ENCODE measurements at regions not wholly inside any gene's neighbourhood (a gene's known extent, or its start where the extent isn't known, plus 50 kb on each side); places are given as distances from the start of the nearest gene placed in this dataset.

GRCh38 chr2:41405441-41405840 is 642.4 kb upstream of the PKDCC start:
- no peak for DNase-seq (ENCODE audit: low read depth)

- DNase-seq (ENCODE audit: low read depth), result no peak
Measured at GRCh38 chr2:41409328-41409727, 638.5 kb upstream of the PKDCC start.

- DNase-seq (ENCODE audit: low read depth), result no peak
Measured at GRCh38 chr2:41410011-41410410, 637.8 kb upstream of the PKDCC start.

DNA sequence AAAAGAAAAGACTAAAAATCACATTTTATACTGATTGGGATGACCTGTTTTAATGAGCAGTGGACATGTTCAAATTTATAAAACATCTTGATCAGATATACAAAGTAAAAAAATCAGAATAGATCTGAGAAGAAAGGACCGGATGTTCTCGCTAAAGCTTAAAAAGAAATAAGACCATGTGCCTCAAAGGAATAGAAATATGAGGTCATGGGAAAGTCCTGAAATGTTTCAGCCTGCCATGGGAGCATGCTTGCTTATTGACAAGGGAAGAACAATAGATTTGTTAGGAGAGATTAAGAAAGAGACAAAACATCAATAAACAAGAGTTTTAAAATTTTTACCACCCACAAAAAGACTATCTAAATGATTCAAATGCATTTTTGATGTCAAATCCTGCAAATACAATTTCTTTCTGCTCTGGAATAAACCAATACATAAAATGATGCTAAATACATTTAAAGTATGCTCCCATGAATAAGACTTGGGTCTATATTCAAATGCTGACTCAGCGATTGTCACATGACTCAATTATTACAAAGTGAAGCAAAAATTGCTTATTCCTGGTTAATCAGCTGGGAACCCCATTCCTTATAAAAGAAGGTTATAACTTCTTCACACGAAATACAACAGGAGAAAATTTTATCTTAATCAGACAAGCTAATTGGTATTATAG is 633.9 kb upstream of the PKDCC start:
- no peak for DNase-seq (ENCODE audit: low read depth)

DNA sequence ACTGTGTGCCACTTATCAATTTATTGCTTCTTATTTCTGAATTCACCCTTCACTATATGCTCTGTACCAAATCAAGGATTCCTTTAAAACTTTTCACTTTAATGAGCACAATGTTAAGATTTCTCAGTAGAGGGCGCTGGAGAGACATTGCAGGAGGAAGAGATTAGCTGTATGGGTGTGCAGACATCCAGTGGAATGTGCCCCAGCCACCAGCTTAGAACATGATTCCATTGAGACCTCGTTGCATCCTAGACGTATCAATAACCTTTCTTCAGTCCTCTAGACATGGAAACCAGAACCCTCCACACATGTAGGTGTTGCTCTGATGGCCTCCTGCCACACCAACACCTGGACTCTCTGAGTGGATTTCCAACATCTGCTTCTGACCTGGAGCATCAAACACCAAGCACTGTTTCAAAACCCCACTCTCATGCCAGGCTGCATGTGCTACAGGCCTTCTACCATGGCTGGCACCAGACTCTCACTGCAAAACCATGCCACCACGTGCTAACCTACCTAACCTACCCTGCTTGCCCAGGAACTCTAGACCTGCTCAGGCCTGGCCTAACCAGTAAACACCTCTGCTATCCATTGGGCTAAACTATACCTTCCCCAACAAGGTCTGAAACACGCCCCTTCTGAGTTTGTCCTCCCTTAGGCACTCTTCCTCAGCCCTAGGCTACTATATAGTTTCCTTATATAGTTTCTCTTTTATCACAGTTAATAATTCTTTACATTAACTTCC is 633.2 kb upstream of the PKDCC start:
- DNase-seq (ENCODE audit: low read depth), result no peak

DNA sequence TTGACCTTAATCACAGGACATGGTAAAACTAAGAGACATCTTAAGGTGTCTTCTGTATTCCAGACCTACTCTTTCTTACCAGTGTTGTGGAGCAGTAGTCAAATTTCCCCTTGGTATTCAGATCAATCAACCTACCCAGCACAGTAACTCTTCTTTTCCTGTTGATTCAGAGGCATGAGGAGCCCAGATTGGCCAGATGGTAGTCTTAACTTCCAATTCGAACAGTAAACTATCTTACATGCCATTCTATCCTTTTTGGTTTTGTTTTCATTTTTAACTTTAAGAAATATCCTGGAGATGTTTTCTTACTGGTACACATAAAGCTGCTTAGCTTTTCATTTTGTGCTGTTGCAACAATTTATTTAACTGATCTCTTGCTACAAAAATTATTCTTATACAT is 630.3 kb upstream of the PKDCC start:
- DNase-seq (ENCODE audit: low read depth), result no peak

GRCh38 chr2:41420219-41420618 is 627.6 kb upstream of the PKDCC start:
- DNase-seq (ENCODE audit: low read depth), result no peak

GRCh38 chr2:41420872-41421271 is 626.9 kb upstream of the PKDCC start:
- no peak for DNase-seq (ENCODE audit: low read depth)

GRCh38 chr2:41431756-41432155 is 616.1 kb upstream of the PKDCC start:
- no peak for DNase-seq (ENCODE audit: low read depth)

- DNase-seq (ENCODE audit: low read depth), result no peak
Measured at GRCh38 chr2:41432459-41432858, 615.4 kb upstream of the PKDCC start.

- DNase-seq (ENCODE audit: low read depth), result no peak
Measured at GRCh38 chr2:41434991-41435390, 612.8 kb upstream of the PKDCC start.

GRCh38 chr2:41441958-41442357 is 605.9 kb upstream of the PKDCC start:
- no peak for DNase-seq (ENCODE audit: low read depth)

- DNase-seq (ENCODE audit: low read depth), result no peak
Measured at GRCh38 chr2:41445865-41446264, 602.0 kb upstream of the PKDCC start.

DNA sequence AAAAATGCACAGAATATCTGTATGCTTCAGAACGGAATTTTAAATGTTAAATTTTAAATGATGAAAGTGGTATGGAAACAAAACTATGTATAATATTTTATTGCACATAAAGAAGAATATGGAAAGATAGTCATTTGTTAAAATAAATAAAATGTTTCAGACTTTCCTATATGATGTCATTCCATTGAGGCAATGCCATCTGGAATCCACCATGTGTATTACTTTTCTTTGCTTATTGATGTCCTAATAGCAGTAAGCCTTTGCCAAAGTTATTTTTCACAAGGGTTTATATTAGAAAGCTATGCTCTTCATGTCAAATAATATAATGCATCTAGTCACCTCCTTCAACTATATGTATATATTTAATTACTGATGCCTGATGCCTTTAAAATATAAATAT is 601.6 kb upstream of the PKDCC start:
- DNase-seq (ENCODE audit: low read depth), result no peak

- no peak for DNase-seq (ENCODE audit: low read depth)
Measured at GRCh38 chr2:41448221-41448620, 599.6 kb upstream of the PKDCC start.

DNA sequence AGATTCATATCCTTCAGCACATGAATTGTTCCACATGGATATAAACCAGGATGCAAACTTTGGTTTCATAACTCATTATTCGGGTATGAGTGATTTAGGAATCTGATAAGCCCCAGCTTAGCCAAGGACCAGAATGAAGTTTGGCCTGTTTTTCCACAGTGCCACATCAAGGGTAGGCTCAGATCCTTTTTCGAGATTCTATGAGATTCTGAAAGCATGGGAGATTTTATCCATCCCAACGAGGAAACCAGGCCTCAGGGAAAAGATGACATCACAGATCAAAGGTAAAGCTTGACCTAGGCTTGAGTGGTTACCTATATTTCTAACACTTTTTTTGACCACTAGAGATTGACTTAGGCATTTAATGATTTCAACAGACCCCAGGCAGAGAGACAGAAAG is 590.8 kb upstream of the PKDCC start:
- no peak for DNase-seq (ENCODE audit: low read depth)

GRCh38 chr2:41460661-41461060 is 587.2 kb upstream of the PKDCC start:
- DNase-seq (ENCODE audit: low read depth), result no peak

GRCh38 chr2:41464395-41464794 is 583.4 kb upstream of the PKDCC start:
- no peak for DNase-seq (ENCODE audit: low read depth)

- no peak for DNase-seq (ENCODE audit: low read depth)
Measured at GRCh38 chr2:41475959-41476358, 571.9 kb upstream of the PKDCC start.

DNA sequence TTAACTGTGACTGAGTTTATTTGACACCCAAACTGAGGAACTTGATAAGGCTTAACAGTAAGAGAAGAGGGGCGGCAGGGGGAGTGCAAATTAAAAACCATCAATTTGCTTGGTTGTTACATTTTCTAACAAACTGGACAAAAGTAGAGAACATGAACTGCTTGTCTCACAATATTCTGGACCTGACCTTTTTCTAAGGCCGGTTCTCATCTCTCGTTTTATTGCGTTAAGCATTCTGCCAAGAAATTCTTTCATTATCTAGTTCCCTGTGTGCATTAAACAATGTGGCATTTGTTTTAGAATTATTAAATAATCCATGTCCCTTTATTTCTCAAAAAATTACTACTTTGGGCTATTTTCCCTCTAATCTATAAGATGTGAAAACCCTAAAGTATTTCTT is 565.2 kb upstream of the PKDCC start:
- no peak for DNase-seq (ENCODE audit: low read depth)

DNA sequence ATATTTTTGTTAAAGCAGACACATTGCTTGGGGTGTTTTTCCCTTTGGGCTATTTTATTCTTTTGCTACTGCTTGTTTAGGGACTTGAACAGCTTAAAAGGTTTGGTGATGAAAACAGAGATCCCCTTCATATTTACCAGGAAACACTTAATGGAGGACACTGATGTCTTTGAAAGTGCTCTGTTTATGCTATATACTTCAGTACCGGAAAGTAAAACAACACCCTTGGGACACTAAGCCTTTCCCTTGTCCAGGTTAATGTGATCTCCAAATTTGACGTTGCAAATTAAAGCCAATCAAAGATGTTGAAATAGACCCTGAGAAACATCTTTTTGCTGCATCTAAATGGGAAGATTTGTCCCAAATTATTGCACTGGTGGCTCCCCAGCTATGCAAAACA is 564.6 kb upstream of the PKDCC start:
- DNase-seq (ENCODE audit: low read depth), result no peak

- DNase-seq (ENCODE audit: low read depth), result no peak
Measured at GRCh38 chr2:41483982-41484857, 563.6 kb upstream of the PKDCC start.

- DNase-seq (ENCODE audit: low read depth), result no peak
Measured at GRCh38 chr2:41484858-41485234, 563.0 kb upstream of the PKDCC start.
